ENCODE measurements at regions not wholly inside any gene's neighbourhood (a gene's known extent, or its start where the extent isn't known, plus 50 kb on each side); places are given as distances from the start of the nearest gene placed in this dataset.
A peak's percentile ranks its signal among the peaks of the same experiment; 100 is the strongest.

DNA sequence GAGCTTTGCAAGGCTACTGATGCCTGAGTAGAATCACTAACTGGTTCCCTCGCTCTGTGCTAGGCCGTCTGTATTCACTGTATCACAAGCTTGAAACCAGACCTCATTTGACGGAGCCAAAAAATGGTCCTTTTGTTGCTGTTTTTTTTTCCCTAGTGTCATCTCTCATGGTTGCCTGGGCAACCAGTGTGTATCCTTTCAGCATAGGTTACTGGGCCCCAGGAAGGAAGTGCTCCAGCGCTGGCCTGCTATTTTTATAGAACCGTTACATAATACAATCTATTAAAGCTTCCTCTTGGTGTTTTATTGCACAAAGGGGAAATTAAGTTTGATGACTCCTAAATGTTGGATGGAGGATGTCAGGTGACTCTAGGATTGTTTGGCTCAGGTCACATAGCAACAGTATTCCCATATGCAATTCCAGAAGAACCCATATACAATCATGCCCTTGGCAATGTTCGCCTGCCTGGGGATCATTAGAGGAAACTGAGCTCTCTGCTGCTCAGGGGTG, 220.4 kb downstream of the SPRY1 start:
- peak; percentile 30 to 59 for DNase-seq (ENCODE audit: low spot score in 2 of 2)
- peaks cover 0 to 23% (median 4%) of the 10 kb centered on the region in 4 donors for H3K4me1 ChIP-seq
- no peak overlapping the region for H3K27ac ChIP-seq
- WGBS, 2 donors: 28 to 37% methylated on average over 6 of the region's 6 CpGs
- H3K36me3 ChIP-seq: no peaks in the 10 kb centered on the region
- H3K9me3 ChIP-seq: no peaks in the 10 kb centered on the region
- no peaks in the 10 kb centered on the region for H3K27me3 ChIP-seq
- no peak for TF ChIP-seq POLR2A (IDR thresholded peaks at IDR 0.05)
- no peak for TF ChIP-seq CTCF (IDR thresholded peaks at IDR 0.05)
- TF ChIP-seq EP300 (IDR thresholded peaks at IDR 0.05): peak; percentile 43 to 71
- no peak overlapping the region for H3K4me3 ChIP-seq

DNA sequence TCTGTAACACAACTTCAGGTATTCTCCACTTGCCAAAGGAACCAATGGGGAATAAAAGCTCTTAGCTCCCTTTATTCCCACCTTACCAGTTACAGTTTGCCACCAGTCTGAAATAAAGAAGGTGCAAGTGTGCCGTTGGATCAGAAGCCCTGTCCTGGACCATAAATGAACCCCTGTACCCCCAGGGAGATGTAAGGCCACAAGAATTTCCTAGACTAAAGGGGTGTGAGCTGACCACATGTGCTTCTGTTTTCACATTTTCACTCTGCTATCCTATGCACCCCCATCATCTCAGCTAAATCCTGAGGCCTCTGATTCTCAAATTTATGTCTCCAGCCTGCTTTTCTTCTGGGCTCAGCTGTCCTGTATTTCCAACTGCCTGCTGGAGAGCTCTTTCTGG, 221.2 kb downstream of the SPRY1 start:
- no peak for DNase-seq (ENCODE audit: low spot score in 2 of 2)
- no peak overlapping the region for H3K4me3 ChIP-seq
- no peaks in the 10 kb centered on the region for H3K27me3 ChIP-seq
- no peak overlapping the region for H3K27ac ChIP-seq
- no peaks in the 10 kb centered on the region for H3K36me3 ChIP-seq
- peaks cover 0 to 23% (median 4%) of the 10 kb centered on the region in 4 donors for H3K4me1 ChIP-seq
- TF ChIP-seq CTCF (IDR thresholded peaks at IDR 0.05): no peak
- TF ChIP-seq EP300 (IDR thresholded peaks at IDR 0.05): no peak
- TF ChIP-seq POLR2A (IDR thresholded peaks at IDR 0.05): no peak
- H3K9me3 ChIP-seq: no peaks in the 10 kb centered on the region
- WGBS, 2 donors: 69 to 95% methylated on average over 1 of the region's 1 CpG

- 48 to 97% methylated on average over 1 of the region's 1 CpG for WGBS, 2 donors
- H3K4me1 ChIP-seq: peaks cover 0 to 23% (median 4%) of the 10 kb centered on the region in 4 donors
Measured at GRCh38 chr4:123618606-123619005, 222.0 kb downstream of the SPRY1 start.

GRCh38 chr4:123619326-123619725, 222.7 kb downstream of the SPRY1 start:
- whole genome bisulfite sequencing, 2 donors: 93 to 97% methylated on average over 1 of the region's 1 CpG
- peaks cover 0 to 23% (median 4%) of the 10 kb centered on the region in 4 donors for H3K4me1 ChIP-seq
- no peaks in the 10 kb centered on the region for H3K27me3 ChIP-seq
- TF ChIP-seq CTCF (IDR thresholded peaks at IDR 0.05): no peak
- TF ChIP-seq POLR2A (IDR thresholded peaks at IDR 0.05): no peak
- no peak for TF ChIP-seq EP300 (IDR thresholded peaks at IDR 0.05)
- no peak for DNase-seq (ENCODE audit: low spot score in 2 of 2)
- no peaks in the 10 kb centered on the region for H3K36me3 ChIP-seq
- no peak overlapping the region for H3K4me3 ChIP-seq
- no peak overlapping the region for H3K27ac ChIP-seq
- no peaks in the 10 kb centered on the region for H3K9me3 ChIP-seq

More at GRCh38 chr4:123618606-123619005, 222.0 kb downstream of the SPRY1 start:
- DNase-seq (ENCODE audit: low spot score in 2 of 2): no peak
- Histone ChIP-seq H3K9me3 (no peaks in the 10 kb centered on the region), H3K27me3 (no peaks in the 10 kb centered on the region), H3K36me3 (no peaks in the 10 kb centered on the region), H3K27ac (no peak overlapping the region), H3K4me3 (no peak overlapping the region)
- TF ChIP-seq EP300 (IDR thresholded peaks at IDR 0.05) (no peak), CTCF (IDR thresholded peaks at IDR 0.05) (no peak), POLR2A (IDR thresholded peaks at IDR 0.05) (no peak)

DNA sequence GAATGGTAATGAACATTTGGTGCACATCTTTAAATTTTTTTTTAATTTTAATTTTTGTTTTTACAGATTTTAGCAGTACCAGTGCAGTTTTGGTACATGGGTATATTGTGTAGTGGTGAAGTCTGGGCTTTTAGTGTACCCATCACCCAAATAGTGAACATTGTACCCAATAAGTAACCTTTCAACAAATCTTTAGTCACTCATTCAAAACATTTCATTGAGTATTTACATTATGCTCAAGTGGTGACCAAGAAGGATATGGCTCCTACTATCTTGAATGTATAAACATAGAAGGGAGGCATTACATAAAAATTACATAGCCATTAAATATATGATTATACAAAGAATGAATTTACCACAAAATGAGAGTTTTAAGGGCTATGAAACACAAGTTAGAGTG, 223.3 kb downstream of the SPRY1 start:
- TF ChIP-seq POLR2A (IDR thresholded peaks at IDR 0.05) (no peak), EP300 (IDR thresholded peaks at IDR 0.05) (no peak), CTCF (IDR thresholded peaks at IDR 0.05) (no peak)
- Histone ChIP-seq H3K27me3 (no peaks in the 10 kb centered on the region), H3K9me3 (no peaks in the 10 kb centered on the region), H3K36me3 (no peaks in the 10 kb centered on the region), H3K27ac (no peak overlapping the region), H3K4me1 (peaks cover 0 to 23% (median 4%) of the 10 kb centered on the region in 4 donors), H3K4me3 (no peak overlapping the region)
- no peak for DNase-seq (ENCODE audit: low spot score in 2 of 2)
